ENCODE measurements at regions not wholly inside any gene's neighbourhood (a gene's known extent, or its start where the extent isn't known, plus 50 kb on each side); places are given as distances from the start of the nearest gene placed in this dataset.

DNA sequence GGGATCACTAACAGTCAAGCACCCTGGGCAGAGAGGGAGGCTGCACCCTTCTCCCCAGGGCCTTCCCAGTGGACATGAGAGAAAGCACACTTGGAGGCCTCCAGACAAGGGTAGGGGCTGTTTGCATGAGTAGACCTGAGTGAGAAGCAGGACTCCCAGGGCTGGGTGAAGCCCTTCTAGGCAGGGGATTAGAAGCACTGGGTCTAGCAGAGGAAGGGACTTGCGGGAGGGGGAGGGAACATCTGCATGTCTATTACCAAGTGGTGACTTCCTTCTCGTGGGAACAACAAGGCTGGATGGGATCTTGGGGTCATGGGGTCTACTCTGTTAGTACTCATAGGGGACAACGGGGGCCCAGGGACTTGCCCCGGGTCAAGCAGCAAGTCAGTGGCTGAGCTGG, 67.8 kb downstream of the EMX2 start:
- H3K27me3 Mint-ChIP-seq, result peaks cover 9% of the 10 kb centered on the region
- no peaks in the 10 kb centered on the region for H3K36me3 Mint-ChIP-seq

DNA sequence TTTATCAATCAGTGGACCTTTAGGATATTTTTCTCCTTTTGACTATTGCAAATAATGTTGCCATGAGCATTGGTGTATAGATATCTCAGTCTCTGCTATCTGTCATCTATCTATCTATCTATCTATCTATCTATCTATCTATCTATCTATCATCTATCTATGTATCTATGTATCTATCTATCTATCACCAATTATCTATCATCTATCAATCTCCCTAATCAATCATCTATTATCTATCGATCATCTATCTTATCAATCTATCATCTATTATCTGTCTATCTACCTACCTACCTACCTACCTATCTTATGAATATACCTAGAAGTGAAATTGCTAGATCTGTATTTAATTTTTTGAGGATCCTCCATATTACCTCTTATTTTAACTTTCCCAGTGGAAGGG, 69.6 kb downstream of the EMX2 start:
- Mint-ChIP-seq H3K4me3 (no peak overlapping the region), H3K36me3 (no peaks in the 10 kb centered on the region), H3K27ac (no peak overlapping the region), H3K9me3 (no peaks in the 10 kb centered on the region), H3K27me3 (peaks cover 6% of the 10 kb centered on the region), H3K4me1 (ENCODE audit: unreplicated experiment) (peaks cover 34% of the 10 kb centered on the region)
- DNase-seq (ENCODE audit: extremely low spot score, unreplicated experiment), result no peak
- TF ChIP-seq, protein P1, sequence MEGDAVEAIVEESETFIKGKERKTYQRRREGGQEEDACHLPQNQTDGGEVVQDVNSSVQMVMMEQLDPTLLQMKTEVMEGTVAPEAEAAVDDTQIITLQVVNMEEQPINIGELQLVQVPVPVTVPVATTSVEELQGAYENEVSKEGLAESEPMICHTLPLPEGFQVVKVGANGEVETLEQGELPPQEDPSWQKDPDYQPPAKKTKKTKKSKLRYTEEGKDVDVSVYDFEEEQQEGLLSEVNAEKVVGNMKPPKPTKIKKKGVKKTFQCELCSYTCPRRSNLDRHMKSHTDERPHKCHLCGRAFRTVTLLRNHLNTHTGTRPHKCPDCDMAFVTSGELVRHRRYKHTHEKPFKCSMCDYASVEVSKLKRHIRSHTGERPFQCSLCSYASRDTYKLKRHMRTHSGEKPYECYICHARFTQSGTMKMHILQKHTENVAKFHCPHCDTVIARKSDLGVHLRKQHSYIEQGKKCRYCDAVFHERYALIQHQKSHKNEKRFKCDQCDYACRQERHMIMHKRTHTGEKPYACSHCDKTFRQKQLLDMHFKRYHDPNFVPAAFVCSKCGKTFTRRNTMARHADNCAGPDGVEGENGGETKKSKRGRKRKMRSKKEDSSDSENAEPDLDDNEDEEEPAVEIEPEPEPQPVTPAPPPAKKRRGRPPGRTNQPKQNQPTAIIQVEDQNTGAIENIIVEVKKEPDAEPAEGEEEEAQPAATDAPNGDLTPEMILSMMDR (conservative IDR thresholded peaks at IDR 0.05), result no peak

More for the DNA sequence above, 67.8 kb downstream of the EMX2 start:
- Mint-ChIP-seq H3K4me1 (ENCODE audit: unreplicated experiment) (peaks cover 19% of the 10 kb centered on the region), H3K9me3 (peaks cover under 1% of the 10 kb centered on the region), H3K4me3 (no peak overlapping the region), H3K27ac (no peak overlapping the region)
- no peak for DNase-seq (ENCODE audit: extremely low spot score, unreplicated experiment)
- TF ChIP-seq, protein P1 (conservative IDR thresholded peaks at IDR 0.05), result no peak

DNA sequence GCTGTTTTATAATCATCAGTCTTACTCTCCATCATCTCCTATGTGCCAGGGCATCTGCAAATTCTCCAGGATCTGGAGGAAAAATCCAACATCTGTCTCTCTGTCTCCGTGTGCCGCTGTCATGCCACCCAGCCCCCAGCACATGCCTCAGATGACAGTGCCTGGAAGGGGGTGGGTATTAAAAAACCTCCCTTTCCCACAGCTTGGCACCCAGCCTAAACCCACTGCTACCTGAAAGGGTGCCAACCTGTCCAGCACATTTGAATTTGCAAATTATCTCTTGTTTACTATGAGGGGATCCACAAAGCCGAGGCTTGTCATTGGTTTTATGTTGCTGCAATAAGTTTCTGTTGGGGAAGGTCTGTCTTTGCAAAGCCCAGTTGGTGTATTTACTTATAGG, 73.1 kb downstream of the EMX2 start:
- Mint-ChIP-seq H3K4me3 (no peak overlapping the region), H3K9me3 (no peaks in the 10 kb centered on the region), H3K27ac (no peak overlapping the region), H3K27me3 (peaks cover 2% of the 10 kb centered on the region), H3K36me3 (no peaks in the 10 kb centered on the region), H3K4me1 (ENCODE audit: unreplicated experiment) (peaks cover 28% of the 10 kb centered on the region)
- peak; percentile 11 for DNase-seq (ENCODE audit: extremely low spot score, unreplicated experiment)
- TF ChIP-seq, protein P1 (conservative IDR thresholded peaks at IDR 0.05), result no peak

DNA sequence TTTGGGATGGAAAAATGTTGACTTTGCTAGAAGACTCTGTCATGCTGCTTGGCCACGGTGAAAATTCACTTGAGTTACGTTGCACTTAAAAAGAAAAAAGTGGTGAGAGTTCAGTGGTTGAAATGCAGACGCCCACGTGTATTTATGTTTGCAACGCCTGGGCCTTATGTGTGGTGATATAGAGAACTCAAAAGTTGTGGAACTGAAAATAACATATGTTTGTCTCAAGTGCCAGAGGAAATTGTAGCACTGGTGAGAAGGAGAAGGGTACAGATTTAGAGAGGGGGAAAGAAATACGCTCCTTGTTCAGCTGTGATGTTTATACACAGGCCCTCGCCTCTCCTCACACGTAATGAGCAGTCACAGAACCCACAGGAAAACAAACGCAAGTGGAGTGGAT, 73.6 kb downstream of the EMX2 start:
- Mint-ChIP-seq H3K27me3 (peaks cover 2% of the 10 kb centered on the region), H3K9me3 (no peaks in the 10 kb centered on the region), H3K36me3 (no peaks in the 10 kb centered on the region), H3K27ac (no peak overlapping the region), H3K4me1 (ENCODE audit: unreplicated experiment) (peaks cover 28% of the 10 kb centered on the region), H3K4me3 (no peak overlapping the region)
- TF ChIP-seq, protein P1 (conservative IDR thresholded peaks at IDR 0.05), result no peak
- DNase-seq (ENCODE audit: extremely low spot score, unreplicated experiment), result no peak

DNA sequence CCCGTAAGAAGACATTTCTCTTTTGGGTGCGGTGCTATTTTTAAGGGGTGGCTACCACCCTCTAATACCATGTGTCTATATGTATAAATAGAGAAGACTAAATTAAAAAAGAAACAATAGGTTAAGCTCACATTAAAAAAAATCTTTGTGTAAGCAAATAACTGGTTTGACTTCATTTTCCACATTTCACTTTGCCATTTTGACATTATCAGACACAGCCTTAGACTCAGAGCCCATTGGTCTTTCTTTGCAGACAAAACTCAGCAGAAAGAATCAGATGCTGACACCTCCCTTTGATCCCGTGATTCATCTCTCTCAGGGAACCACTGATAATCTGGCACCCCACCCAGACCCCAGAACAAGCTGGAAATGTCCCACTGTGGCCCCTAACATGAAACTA, 74.5 kb downstream of the EMX2 start:
- peak overlapping the region; percentile 34 for H3K4me3 Mint-ChIP-seq
- no peaks in the 10 kb centered on the region for H3K36me3 Mint-ChIP-seq
- peak; percentile 25 for DNase-seq (ENCODE audit: extremely low spot score, unreplicated experiment)
- H3K27ac Mint-ChIP-seq, result no peak overlapping the region
- peaks cover 28% of the 10 kb centered on the region for H3K4me1 Mint-ChIP-seq (ENCODE audit: unreplicated experiment)
- H3K9me3 Mint-ChIP-seq, result no peaks in the 10 kb centered on the region
- peaks cover 2% of the 10 kb centered on the region for H3K27me3 Mint-ChIP-seq
- TF ChIP-seq, protein P1 (conservative IDR thresholded peaks at IDR 0.05), result no peak

DNA sequence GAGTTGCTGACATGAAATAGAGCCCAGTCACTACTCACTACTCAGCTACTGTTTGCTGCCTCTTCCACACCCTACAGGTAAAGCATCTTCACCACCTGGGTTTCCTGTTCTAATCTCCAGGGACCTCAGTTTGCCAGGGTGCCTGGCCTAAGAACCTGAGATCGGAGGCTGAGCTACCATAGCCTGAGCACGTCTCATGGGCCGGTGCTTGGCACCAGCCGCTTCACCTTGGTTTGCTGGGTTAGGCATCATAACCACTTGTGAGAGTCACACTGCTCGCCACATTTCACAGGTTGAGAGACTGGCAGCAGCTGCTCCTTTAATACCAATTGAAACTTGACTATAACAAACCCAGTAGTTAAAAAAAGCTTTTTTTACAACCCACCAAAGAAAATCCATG, 75.1 kb downstream of the EMX2 start:
- no peaks in the 10 kb centered on the region for H3K9me3 Mint-ChIP-seq
- H3K27ac Mint-ChIP-seq, result no peak overlapping the region
- H3K36me3 Mint-ChIP-seq, result no peaks in the 10 kb centered on the region
- TF ChIP-seq, protein P1 (conservative IDR thresholded peaks at IDR 0.05), result no peak
- DNase-seq (ENCODE audit: extremely low spot score, unreplicated experiment), result peak; percentile 25
- peaks cover 28% of the 10 kb centered on the region for H3K4me1 Mint-ChIP-seq (ENCODE audit: unreplicated experiment)
- H3K27me3 Mint-ChIP-seq, result peaks cover 5% of the 10 kb centered on the region
- H3K4me3 Mint-ChIP-seq, result no peak overlapping the region

Measured in type B pancreatic cell (in vitro differentiated cells).